ENCODE measurements at regions not wholly inside any gene's neighbourhood (a gene's known extent, or its start where the extent isn't known, plus 50 kb on each side); places are given as distances from the start of the nearest gene placed in this dataset.

DNA sequence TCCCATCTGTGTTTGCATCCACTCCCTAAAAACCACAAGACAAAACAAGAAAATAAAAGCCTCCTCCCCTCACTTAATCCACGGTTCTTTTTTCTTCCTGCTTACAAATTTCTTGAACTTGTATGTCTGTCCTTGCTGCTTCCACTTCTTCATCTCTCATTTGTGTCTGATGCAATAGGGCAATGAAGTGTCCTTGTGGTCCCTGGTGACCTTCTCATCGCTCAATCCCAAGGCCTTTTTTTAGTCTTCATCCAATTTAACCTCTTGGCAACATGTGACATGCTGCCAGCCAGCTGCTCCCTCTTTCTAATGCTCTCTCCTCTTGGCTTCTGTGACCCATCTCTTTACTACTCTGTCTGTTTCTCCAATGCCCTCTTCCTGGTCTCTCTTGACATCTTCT is 87.6 kb downstream of the SEMA4F start:
- H3K9me3 ChIP-seq (ENCODE audit: control insufficient read depth, low read length): peaks cover 8% of the 10 kb centered on the region
- H3K36me3 ChIP-seq (ENCODE audit: control insufficient read depth in 1 of 2, insufficient read depth in 2 of 2, low read depth in 1 of 2, low read length in 2 of 2): no peaks in the 10 kb centered on the region
- peaks cover 0 to 9% of the 10 kb centered on the region in 2 experiments for H3K27me3 ChIP-seq (ENCODE audit: control insufficient read depth in 1 of 2, insufficient read depth in 1 of 2, low read length in 2 of 2)
- H3K27ac ChIP-seq (ENCODE audit: low read length, poor library complexity, severe bottlenecking): no peak overlapping the region
- H2BK15ac ChIP-seq (ENCODE audit: low read depth, poor library complexity, severe bottlenecking): no peak overlapping the region
- no peak overlapping the region for H3K14ac ChIP-seq (ENCODE audit: low read length in 2 of 2)
- no peak overlapping the region for H2AFZ ChIP-seq (ENCODE audit: low read depth, low read length)
- peak overlapping the region; percentile 14 to 39 for H2BK12ac ChIP-seq (ENCODE audit: low read length in 2 of 2)
- H3K4me1 ChIP-seq (ENCODE audit: control insufficient read depth, insufficient read depth, low read depth, low read length): peaks cover 16% of the 10 kb centered on the region
- H2BK5ac ChIP-seq (ENCODE audit: low read depth, low read length, poor library complexity, severe bottlenecking): no peak overlapping the region
- peak overlapping the region; percentile 61 for H4K8ac ChIP-seq (ENCODE audit: low read length)
- no peak overlapping the region for H4K91ac ChIP-seq (ENCODE audit: low read length)
- H3K18ac ChIP-seq (ENCODE audit: low read depth in 1 of 2, low read length in 2 of 2): peak overlapping the region in 1 of 2 experiments; percentile 72
- WGBS: 51% methylated on average over 2 of the region's 2 CpGs
- no peak overlapping the region for H3K4me2 ChIP-seq (ENCODE audit: low read length, poor library complexity, severe bottlenecking)
- peak; percentile 11 for DNase-seq
- no peak overlapping the region for H2BK120ac ChIP-seq (ENCODE audit: low read depth, low read length)
- no peak overlapping the region for H3K4me3 ChIP-seq (ENCODE audit: insufficient read depth in 1 of 2, low read depth in 1 of 2, low read length in 2 of 2)
- no peak overlapping the region for H2AK5ac ChIP-seq (ENCODE audit: low read length, severe bottlenecking)
- no peak overlapping the region for H3K4ac ChIP-seq (ENCODE audit: low read depth in 1 of 2, low read length in 2 of 2)
- H3K23ac ChIP-seq (ENCODE audit: low read length in 2 of 2): no peak overlapping the region
- H3K79me1 ChIP-seq (replicated peaks; ENCODE audit: low read length, poor library complexity, severe bottlenecking): no peaks in the 10 kb centered on the region
- peak overlapping the region; percentile 5 for H3K9ac ChIP-seq (ENCODE audit: low read length)

GRCh38 chr2:74742471-74742870 is 88.4 kb downstream of the SEMA4F start:
- no peak for DNase-seq
- Histone ChIP-seq H2BK12ac (ENCODE audit: low read length in 2 of 2) (no peak overlapping the region), H3K27me3 (ENCODE audit: control insufficient read depth in 1 of 2, insufficient read depth in 1 of 2, low read length in 2 of 2) (peaks cover 0 to 14% of the 10 kb centered on the region in 2 experiments), H3K4ac (ENCODE audit: low read depth in 1 of 2, low read length in 2 of 2) (no peak overlapping the region), H3K4me1 (ENCODE audit: control insufficient read depth, insufficient read depth, low read depth, low read length) (peaks cover 17% of the 10 kb centered on the region), H3K4me2 (ENCODE audit: low read length, poor library complexity, severe bottlenecking) (no peak overlapping the region), H3K14ac (ENCODE audit: low read length in 2 of 2) (no peak overlapping the region), H4K91ac (ENCODE audit: low read length) (no peak overlapping the region), H3K9ac (ENCODE audit: low read length) (no peak overlapping the region), H2BK5ac (ENCODE audit: low read depth, low read length, poor library complexity, severe bottlenecking) (no peak overlapping the region), H3K79me1 (replicated peaks; ENCODE audit: low read length, poor library complexity, severe bottlenecking) (no peaks in the 10 kb centered on the region), H2AK5ac (ENCODE audit: low read length, severe bottlenecking) (no peak overlapping the region), H2BK15ac (ENCODE audit: low read depth, poor library complexity, severe bottlenecking) (no peak overlapping the region), H3K9me3 (ENCODE audit: control insufficient read depth, low read length) (peaks cover under 1% of the 10 kb centered on the region), H2BK120ac (ENCODE audit: low read depth, low read length) (no peak overlapping the region), H3K36me3 (ENCODE audit: control insufficient read depth in 1 of 2, insufficient read depth in 2 of 2, low read depth in 1 of 2, low read length in 2 of 2) (no peaks in the 10 kb centered on the region), H4K8ac (ENCODE audit: low read length) (no peak overlapping the region), H3K23ac (ENCODE audit: low read length in 2 of 2) (no peak overlapping the region), H3K18ac (ENCODE audit: low read depth in 1 of 2, low read length in 2 of 2) (no peak overlapping the region), H3K4me3 (ENCODE audit: insufficient read depth in 1 of 2, low read depth in 1 of 2, low read length in 2 of 2) (no peak overlapping the region), H3K27ac (ENCODE audit: low read length, poor library complexity, severe bottlenecking) (no peak overlapping the region), H2AFZ (ENCODE audit: low read depth, low read length) (no peak overlapping the region)
- WGBS: 77% methylated on average over 1 of the region's 1 CpG

DNA sequence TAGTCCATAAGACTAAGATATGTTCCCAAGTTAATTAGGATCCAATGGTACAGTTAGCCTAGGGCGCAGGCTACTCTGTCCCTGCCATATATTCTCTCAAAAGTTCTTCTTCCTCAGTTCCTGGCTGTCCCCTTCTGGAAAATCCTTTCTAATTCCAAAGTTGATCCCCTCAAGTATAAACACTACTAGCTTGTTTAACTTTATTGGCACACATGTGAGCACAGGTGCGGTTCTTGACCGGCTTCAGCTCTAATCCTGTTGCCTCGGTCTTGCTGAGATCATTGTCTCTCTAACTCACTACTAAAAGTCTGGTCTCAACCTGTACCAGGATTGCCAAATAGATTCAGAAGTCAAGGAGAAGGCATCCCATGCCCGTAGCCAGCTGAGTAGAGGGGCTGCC is 89.0 kb downstream of the SEMA4F start:
- Histone ChIP-seq H2BK5ac (ENCODE audit: low read depth, low read length, poor library complexity, severe bottlenecking) (no peak overlapping the region), H3K36me3 (ENCODE audit: control insufficient read depth in 1 of 2, insufficient read depth in 2 of 2, low read depth in 1 of 2, low read length in 2 of 2) (no peaks in the 10 kb centered on the region), H2AK5ac (ENCODE audit: low read length, severe bottlenecking) (no peak overlapping the region), H3K4me1 (ENCODE audit: control insufficient read depth, insufficient read depth, low read depth, low read length) (peaks cover 17% of the 10 kb centered on the region), H2BK120ac (ENCODE audit: low read depth, low read length) (no peak overlapping the region), H4K8ac (ENCODE audit: low read length) (no peak overlapping the region), H3K23ac (ENCODE audit: low read length in 2 of 2) (no peak overlapping the region), H3K14ac (ENCODE audit: low read length in 2 of 2) (no peak overlapping the region), H3K18ac (ENCODE audit: low read depth in 1 of 2, low read length in 2 of 2) (peak overlapping the region in 1 of 2 experiments; percentile 29), H3K27ac (ENCODE audit: low read length, poor library complexity, severe bottlenecking) (no peak overlapping the region), H3K4ac (ENCODE audit: low read depth in 1 of 2, low read length in 2 of 2) (no peak overlapping the region), H3K4me3 (ENCODE audit: insufficient read depth in 1 of 2, low read depth in 1 of 2, low read length in 2 of 2) (no peak overlapping the region), H3K9me3 (ENCODE audit: control insufficient read depth, low read length) (no peaks in the 10 kb centered on the region), H2AFZ (ENCODE audit: low read depth, low read length) (no peak overlapping the region), H3K27me3 (ENCODE audit: control insufficient read depth in 1 of 2, insufficient read depth in 1 of 2, low read length in 2 of 2) (peaks cover 0 to 14% of the 10 kb centered on the region in 2 experiments), H3K79me1 (replicated peaks; ENCODE audit: low read length, poor library complexity, severe bottlenecking) (no peaks in the 10 kb centered on the region), H2BK12ac (ENCODE audit: low read length in 2 of 2) (peak overlapping the region in 1 of 2 experiments; percentile 55), H3K9ac (ENCODE audit: low read length) (no peak overlapping the region), H4K91ac (ENCODE audit: low read length) (no peak overlapping the region), H3K4me2 (ENCODE audit: low read length, poor library complexity, severe bottlenecking) (no peak overlapping the region), H2BK15ac (ENCODE audit: low read depth, poor library complexity, severe bottlenecking) (no peak overlapping the region)
- WGBS: 76% methylated on average over 5 of the region's 5 CpGs
- no peak for DNase-seq

GRCh38 chr2:74743778-74744177 is 89.7 kb downstream of the SEMA4F start:
- H3K9ac ChIP-seq (ENCODE audit: low read length): no peak overlapping the region
- no peak overlapping the region for H3K23ac ChIP-seq (ENCODE audit: low read length in 2 of 2)
- no peaks in the 10 kb centered on the region for H3K9me3 ChIP-seq (ENCODE audit: control insufficient read depth, low read length)
- H3K4me1 ChIP-seq (ENCODE audit: control insufficient read depth, insufficient read depth, low read depth, low read length): peaks cover 17% of the 10 kb centered on the region
- H3K27me3 ChIP-seq (ENCODE audit: control insufficient read depth in 1 of 2, insufficient read depth in 1 of 2, low read length in 2 of 2): peaks cover 0 to 14% of the 10 kb centered on the region in 2 experiments
- no peak overlapping the region for H2AFZ ChIP-seq (ENCODE audit: low read depth, low read length)
- no peak overlapping the region for H3K18ac ChIP-seq (ENCODE audit: low read depth in 1 of 2, low read length in 2 of 2)
- H3K4ac ChIP-seq (ENCODE audit: low read depth in 1 of 2, low read length in 2 of 2): no peak overlapping the region
- WGBS: 80% methylated on average over 7 of the region's 7 CpGs
- no peak overlapping the region for H3K14ac ChIP-seq (ENCODE audit: low read length in 2 of 2)
- no peak overlapping the region for H3K4me3 ChIP-seq (ENCODE audit: insufficient read depth in 1 of 2, low read depth in 1 of 2, low read length in 2 of 2)
- H2BK5ac ChIP-seq (ENCODE audit: low read depth, low read length, poor library complexity, severe bottlenecking): no peak overlapping the region
- H2BK15ac ChIP-seq (ENCODE audit: low read depth, poor library complexity, severe bottlenecking): no peak overlapping the region
- no peaks in the 10 kb centered on the region for H3K36me3 ChIP-seq (ENCODE audit: control insufficient read depth in 1 of 2, insufficient read depth in 2 of 2, low read depth in 1 of 2, low read length in 2 of 2)
- H3K27ac ChIP-seq (ENCODE audit: low read length, poor library complexity, severe bottlenecking): no peak overlapping the region
- DNase-seq: no peak
- no peak overlapping the region for H2BK120ac ChIP-seq (ENCODE audit: low read depth, low read length)
- no peak overlapping the region for H2BK12ac ChIP-seq (ENCODE audit: low read length in 2 of 2)
- H3K4me2 ChIP-seq (ENCODE audit: low read length, poor library complexity, severe bottlenecking): no peak overlapping the region
- no peak overlapping the region for H4K91ac ChIP-seq (ENCODE audit: low read length)
- no peaks in the 10 kb centered on the region for H3K79me1 ChIP-seq (replicated peaks; ENCODE audit: low read length, poor library complexity, severe bottlenecking)
- H2AK5ac ChIP-seq (ENCODE audit: low read length, severe bottlenecking): no peak overlapping the region
- H4K8ac ChIP-seq (ENCODE audit: low read length): peak overlapping the region; percentile 47

Data from mesenchymal stem cell (in vitro differentiated cells and primary cell).